ENCODE measurements at regions not wholly inside any gene's neighbourhood (a gene's known extent, or its start where the extent isn't known, plus 50 kb on each side); places are given as distances from the start of the nearest gene placed in this dataset.
"Not testable (repeated sequence)": the region's sequence is repeated elsewhere in the genome, so short reads cannot be mapped to it uniquely, and the experiment has no call there.

GRCh38 chr6:15170126-15170525, 75.7 kb upstream of the JARID2 start:
- no peak for TF ChIP-seq CTCF (IDR thresholded peaks at IDR 0.05; ENCODE audit: low read depth, low read length)
- H3K4me3 ChIP-seq (ENCODE audit: low read depth, low read length): no peak overlapping the region
- no peak for DNase-seq (ENCODE audit: low read depth, low spot score)
- in situ Hi-C loops (cut with HindIII; ENCODE audit: low sequenced_read_pairs): no loop called here

GRCh38 chr6:15171026-15171425, 74.8 kb upstream of the JARID2 start:
- DNase-seq (ENCODE audit: low read depth, low spot score): no peak
- no peak for TF ChIP-seq CTCF (IDR thresholded peaks at IDR 0.05; ENCODE audit: low read depth, low read length)
- in situ Hi-C loops (cut with HindIII; ENCODE audit: low sequenced_read_pairs): no loop called here
- no peak overlapping the region for H3K4me3 ChIP-seq (ENCODE audit: low read depth, low read length)

GRCh38 chr6:15176816-15177370, 69.0 kb upstream of the JARID2 start:
- DNase-seq (ENCODE audit: low read depth, low spot score): no peak

GRCh38 chr6:15183979-15184378, 61.9 kb upstream of the JARID2 start:
- no peak for DNase-seq (ENCODE audit: low read depth, low spot score)

More at GRCh38 chr6:15176816-15177370, 69.0 kb upstream of the JARID2 start:
- H3K4me3 ChIP-seq (ENCODE audit: low read depth, low read length): no peak overlapping the region
- no peak for TF ChIP-seq CTCF (IDR thresholded peaks at IDR 0.05; ENCODE audit: low read depth, low read length)
- in situ Hi-C loops (cut with HindIII; ENCODE audit: low sequenced_read_pairs): no loop called here

GRCh38 chr6:15184441-15184861, 61.4 kb upstream of the JARID2 start:
- in situ Hi-C loops (cut with HindIII; ENCODE audit: low sequenced_read_pairs): no loop called here
- DNase-seq (ENCODE audit: low read depth, low spot score): no peak
- H3K4me3 ChIP-seq (ENCODE audit: low read depth, low read length): no peak overlapping the region
- no peak for TF ChIP-seq CTCF (IDR thresholded peaks at IDR 0.05; ENCODE audit: low read depth, low read length)

More at GRCh38 chr6:15183979-15184378, 61.9 kb upstream of the JARID2 start:
- no peak for TF ChIP-seq CTCF (IDR thresholded peaks at IDR 0.05; ENCODE audit: low read depth, low read length)
- no peak overlapping the region for H3K4me3 ChIP-seq (ENCODE audit: low read depth, low read length)
- in situ Hi-C loops (cut with HindIII; ENCODE audit: low sequenced_read_pairs): no loop called here

- DNase-seq (ENCODE audit: low read depth, low spot score); H3K4me3 ChIP-seq (ENCODE audit: low read depth, low read length); in situ Hi-C loops (cut with HindIII; ENCODE audit: low sequenced_read_pairs): not testable (repeated sequence)
Observed at GRCh38 chr6:15185111-15185510, 60.8 kb upstream of the JARID2 start.

- in situ Hi-C loops (cut with HindIII; ENCODE audit: low sequenced_read_pairs); DNase-seq (ENCODE audit: low read depth, low spot score); H3K4me3 ChIP-seq (ENCODE audit: low read depth, low read length): not testable (repeated sequence)
Observed at GRCh38 chr6:15193451-15193850, 52.4 kb upstream of the JARID2 start.

- in situ Hi-C loops (cut with HindIII; ENCODE audit: low sequenced_read_pairs): no loop called here
- no peak for TF ChIP-seq CTCF (IDR thresholded peaks at IDR 0.05; ENCODE audit: low read depth, low read length)
- no peak overlapping the region for H3K4me3 ChIP-seq (ENCODE audit: low read depth, low read length)
- no peak for DNase-seq (ENCODE audit: low read depth, low spot score)
Observed at GRCh38 chr6:15194453-15194852, 51.4 kb upstream of the JARID2 start.

Data from astrocyte of the spinal cord (primary cell).